GM23338 (cell line): ENCODE measurements at regions not wholly inside any gene's neighbourhood (a gene's known extent, or its start where the extent isn't known, plus 50 kb on each side); places are given as distances from the start of the nearest gene placed in this dataset.

ENCODE experiments used
- CTCF ChIP-seq, 2 experiments: fragments of 200-600 bp in 1 of 2; sonication (generic) in 1 of 2; conservative IDR thresholded peaks; 2 replicates each; pipeline versions ENCODE4 v1.5.1 to v1.6.1; 2016 to 2017; ENCODE audit warnings: antibody characterized with exemption in 2 of 2, low read depth in 2 of 2, mild to moderate bottlenecking in 2 of 2, moderate library complexity in 1 of 2
- ETS1 ChIP-seq: IDR thresholded peaks from 2 replicates; pipeline ENCODE4 v1.6.1; 2016; ENCODE audit warnings: antibody characterized with exemption
- EZH2 ChIP-seq: fragments of 200-600 bp; sonication (generic); IDR thresholded peaks from one replicate; pipeline ENCODE4 v1.8.0; 2017; ENCODE audit warnings: antibody characterized with exemption, mild to moderate bottlenecking, low read depth; ENCODE audit not compliant: unreplicated experiment
- EZH2phosphoT487 ChIP-seq: fragments of 200-600 bp; sonication (generic); IDR thresholded peaks from one replicate; pipeline ENCODE4 v1.8.1; 2018; ENCODE audit warnings: antibody characterized with exemption; ENCODE audit not compliant: unreplicated experiment
- NANOG ChIP-seq: IDR thresholded peaks from 2 replicates; pipeline ENCODE4 v1.6.1; 2016; ENCODE audit warnings: antibody characterized with exemption, borderline replicate concordance
- POLR2AphosphoS5 ChIP-seq: IDR thresholded peaks from 2 replicates; pipeline ENCODE4 v1.6.1; 2016; ENCODE audit warnings: antibody characterized with exemption, low read depth
- REST ChIP-seq: IDR thresholded peaks from one replicate; pipeline ENCODE4 v1.6.1; 2018; ENCODE audit warnings: antibody characterized with exemption; ENCODE audit not compliant: unreplicated experiment
- ZNF114 ChIP-seq: fragments of 250-450 bp; sonication (Bioruptor Pico); IDR thresholded peaks from 2 replicates; pipeline ENCODE4 v1.5.0; 2020; ENCODE audit warnings: mild to moderate bottlenecking, moderate library complexity

- no peak for TF ChIP-seq CTCF (conservative IDR thresholded peaks at IDR 0.05; ENCODE audit: low read depth in 2 of 2)
- no peak for TF ChIP-seq POLR2AphosphoS5
- TF ChIP-seq REST = no peak
- no peak for TF ChIP-seq EZH2
- no peak for TF ChIP-seq EZH2phosphoT487
- TF ChIP-seq ZNF114 (CRISPR knock-in tag) = no peak
- TF ChIP-seq NANOG = no peak
- TF ChIP-seq ETS1 = no peak
Measured at GRCh38 chr13:107927557-107927956, 287.8 kb downstream of the LIG4 start.
